BE2C (cell line): ENCODE measurements at regions not wholly inside any gene's neighbourhood (a gene's known extent, or its start where the extent isn't known, plus 50 kb on each side); places are given as distances from the start of the nearest gene placed in this dataset.
"Not testable (repeated sequence)": the region's sequence is repeated elsewhere in the genome, so short reads cannot be mapped to it uniquely, and the experiment has no call there.

Experiments used
- DNase-seq: peaks from one replicate; pipeline ENCODE4 v3.0.0-alpha.2; 2020
- H3K27me3 ChIP-seq: fragments of 250-450 bp; sonication (Bioruptor Pico); 2 replicates; pipeline ENCODE4 v1.5.1; 2020; ENCODE audit warnings: mild to moderate bottlenecking
- H3K36me3 ChIP-seq: fragments of 250-450 bp; sonication (Bioruptor Pico); 2 replicates; pipeline ENCODE4 v1.5.1; 2020; ENCODE audit warnings: mild to moderate bottlenecking
- H3K4me1 ChIP-seq: fragments of 250-450 bp; sonication (Bioruptor Pico); 2 replicates; pipeline ENCODE4 v1.5.1; 2020
- H3K4me3 ChIP-seq: 2 replicates; pipeline ENCODE4 v1.5.1; 2011; ENCODE audit warnings: low read depth, low read length
- H3K9me3 ChIP-seq: fragments of 250-450 bp; sonication (Bioruptor Pico); 2 replicates; pipeline ENCODE4 v1.5.1; 2020
- CTCF ChIP-seq: IDR thresholded peaks from 2 replicates; pipeline ENCODE4 v1.5.1; 2012; ENCODE audit warnings: mild to moderate bottlenecking, low read depth, low read length

- no peaks in the 10 kb centered on the region for H3K4me1 ChIP-seq
- no peaks in the 10 kb centered on the region for H3K9me3 ChIP-seq
- no peaks in the 10 kb centered on the region; the same call in 1 of the 2 replicates for H3K36me3 ChIP-seq
- H3K4me3 ChIP-seq: no peak overlapping the region
- DNase-seq: no peak
- no peak for TF ChIP-seq CTCF
- H3K27me3 ChIP-seq: no peaks in the 10 kb centered on the region
Measured at GRCh38 chr2:189231719-189232323, 52.3 kb upstream of the COL5A2 start.

- no peaks in the 10 kb centered on the region for H3K27me3 ChIP-seq
- no peak for TF ChIP-seq CTCF
- no peak overlapping the region for H3K4me3 ChIP-seq
- H3K36me3 ChIP-seq: no peaks in the 10 kb centered on the region
- H3K4me1 ChIP-seq: no peaks in the 10 kb centered on the region
- DNase-seq: no peak
- no peaks in the 10 kb centered on the region for H3K9me3 ChIP-seq
Measured at GRCh38 chr2:189232759-189233406, 53.3 kb upstream of the COL5A2 start.

- Histone ChIP-seq H3K4me1 (no peaks in the 10 kb centered on the region), H3K27me3 (no peaks in the 10 kb centered on the region), H3K36me3 (no peaks in the 10 kb centered on the region), H3K4me3 (no peak overlapping the region), H3K9me3 (no peaks in the 10 kb centered on the region)
- no peak for DNase-seq
- TF ChIP-seq CTCF: no peak
Measured at GRCh38 chr2:189233527-189233926, 54.0 kb upstream of the COL5A2 start.

- no peaks in the 10 kb centered on the region for H3K36me3 ChIP-seq
- no peaks in the 10 kb centered on the region for H3K4me1 ChIP-seq
- DNase-seq: no peak
- H3K27me3 ChIP-seq: no peaks in the 10 kb centered on the region
- no peak overlapping the region for H3K4me3 ChIP-seq
- no peak for TF ChIP-seq CTCF
- H3K9me3 ChIP-seq: no peaks in the 10 kb centered on the region
Measured at GRCh38 chr2:189234991-189235390, 55.4 kb upstream of the COL5A2 start.

GRCh38 chr2:189236066-189236465 is 56.5 kb upstream of the COL5A2 start:
- Histone ChIP-seq H3K9me3 (no peaks in the 10 kb centered on the region), H3K27me3 (no peaks in the 10 kb centered on the region), H3K4me1 (no peaks in the 10 kb centered on the region), H3K4me3 (no peak overlapping the region), H3K36me3 (no peaks in the 10 kb centered on the region)
- no peak for TF ChIP-seq CTCF
- no peak for DNase-seq

GRCh38 chr2:189238903-189239302 is 59.3 kb upstream of the COL5A2 start:
- TF ChIP-seq CTCF: no peak
- H3K27me3 ChIP-seq: no peaks in the 10 kb centered on the region
- no peaks in the 10 kb centered on the region for H3K4me1 ChIP-seq
- no peaks in the 10 kb centered on the region for H3K36me3 ChIP-seq
- H3K9me3 ChIP-seq: no peaks in the 10 kb centered on the region
- no peak for DNase-seq
- H3K4me3 ChIP-seq: no peak overlapping the region

GRCh38 chr2:189243843-189244242 is 64.3 kb upstream of the COL5A2 start:
- H3K27me3 ChIP-seq, H3K4me3 ChIP-seq, H3K36me3 ChIP-seq, H3K9me3 ChIP-seq, DNase-seq, H3K4me1 ChIP-seq: not testable (repeated sequence)
